H1 (cell line): ENCODE measurements at regions not wholly inside any gene's neighbourhood (a gene's known extent, or its start where the extent isn't known, plus 50 kb on each side); places are given as distances from the start of the nearest gene placed in this dataset.
"Not testable (repeated sequence)": the region's sequence is repeated elsewhere in the genome, so short reads cannot be mapped to it uniquely, and the experiment has no call there.

ENCODE experiments used
- CTCF ChIA-PET: fragments of 300-600 bp; sonication (Branson Sonifier 250); formaldehyde crosslinking; loops from one replicate; lab custom pipeline; 2021; ENCODE audit not compliant: partially characterized antibody; lab: Charles Lee
- POLR2A ChIA-PET: fragments of 300-600 bp; sonication (Branson Sonifier 250); formaldehyde crosslinking; loops from one replicate; lab custom pipeline; 2021; ENCODE audit warnings: inconsistent platforms; ENCODE audit not compliant: partially characterized antibody; lab: Charles Lee
- DNase-seq, 2 experiments: peaks; one replicate each; pipeline versions ENCODE4 v3.0.0 to v3.0.0-alpha.2; 2010 to 2022; ENCODE audit warnings: low spot score in 2 of 2, low read depth in 1 of 2, mixed read lengths in 1 of 2
- FAIRE-seq: peaks from 2 replicates; lab custom pipeline; 2011; peaks lifted over from hg19 to GRCh38; lab: Jason Lieb, UNC
- H2AFZ ChIP-seq: 2 replicates; pipeline ENCODE4 v1.8.1; 2012; ENCODE audit warnings: low read length, inconsistent platforms
- H2AK5ac ChIP-seq: 2 replicates; pipeline ENCODE4 v1.6.1; 2013; ENCODE audit warnings: low read depth, low read length
- H2BK120ac ChIP-seq: replicated peaks from 2 replicates; pipeline ENCODE3; 2013; ENCODE audit warnings: low read depth, low read length, inconsistent platforms
- H2BK12ac ChIP-seq: 2 replicates; pipeline ENCODE4 v1.6.1; 2013; ENCODE audit warnings: low read depth, low read length
- H2BK15ac ChIP-seq: 2 replicates; pipeline ENCODE4 v1.6.1; 2013; ENCODE audit warnings: low read length
- H2BK20ac ChIP-seq: 2 replicates; pipeline ENCODE4 v1.6.1; 2013; ENCODE audit warnings: low read length
- H2BK5ac ChIP-seq: 2 replicates; pipeline ENCODE4 v1.6.1; 2013; ENCODE audit warnings: low read depth, low read length
- H3K14ac ChIP-seq: 2 replicates; pipeline ENCODE4 v1.6.1; 2013; ENCODE audit warnings: inconsistent platforms; ENCODE audit not compliant: insufficient read length
- H3K18ac ChIP-seq: 2 replicates; pipeline ENCODE4 v1.6.1; 2013; ENCODE audit warnings: low read length; ENCODE audit errors: extremely low read depth
- H3K23ac ChIP-seq: 2 replicates; pipeline ENCODE4 v1.6.1; 2013; ENCODE audit warnings: inconsistent platforms; ENCODE audit not compliant: insufficient read length
- H3K23me2 ChIP-seq: 2 replicates; pipeline ENCODE4 v1.6.1; 2013; ENCODE audit warnings: low read depth, low read length
- H3K27ac ChIP-seq: 2 replicates; pipeline ENCODE4 v1.6.1; 2011; ENCODE audit warnings: low read depth, low read length, inconsistent platforms
- H3K27me3 ChIP-seq, 4 experiments: replicated peaks in 1 of 4; 1 replicate in 1 of 4; 2 replicates in 3 of 4; pipeline versions ENCODE4 v1.6.1 to v1.8.1; 2011 to 2013; ENCODE audit warnings: low read length in 3 of 4, mild to moderate bottlenecking in 3 of 4, inconsistent platforms in 2 of 4, mixed read lengths in 2 of 4, moderate library complexity in 1 of 4; ENCODE audit not compliant: control insufficient read depth in 3 of 4, insufficient read depth in 3 of 4; ENCODE audit errors: extremely low read depth in 1 of 4
- H3K36me3 ChIP-seq, 4 experiments: 2 replicates each; pipeline versions ENCODE4 v1.6.1 to v1.8.1; 2011 to 2013; ENCODE audit warnings: mild to moderate bottlenecking in 4 of 4, low read length in 3 of 4, moderate library complexity in 2 of 4, control low read depth in 1 of 4, inconsistent platforms in 1 of 4; ENCODE audit not compliant: insufficient read depth in 4 of 4, control insufficient read depth in 2 of 4
- H3K4ac ChIP-seq: replicated peaks from 2 replicates; pipeline ENCODE3; 2013; ENCODE audit warnings: low read length, low read depth, mixed read lengths, inconsistent platforms; ENCODE audit not compliant: insufficient read length
- H3K4me1 ChIP-seq, 4 experiments: replicated peaks in 1 of 4; 1 replicate in 1 of 4; 2 replicates in 3 of 4; pipeline versions ENCODE4 v1.6.1 to v1.8.1; 2011 to 2013; ENCODE audit warnings: low read length in 3 of 4, inconsistent platforms in 2 of 4, mixed read lengths in 1 of 4; ENCODE audit not compliant: insufficient read depth in 4 of 4, control insufficient read depth in 3 of 4
- H3K4me2 ChIP-seq, 2 experiments: 2 replicates each; pipeline versions ENCODE4 v1.6.1 to v1.8.1; 2011 to 2013; ENCODE audit warnings: low read depth in 2 of 2, low read length in 2 of 2, control low read depth in 1 of 2, inconsistent platforms in 1 of 2, mild to moderate bottlenecking in 1 of 2; ENCODE audit not compliant: insufficient read depth in 1 of 2
- H3K4me3 ChIP-seq, 4 experiments: fragments of 200-600, 300-600 bp in 1 of 4; sonication (generic), shearing (Covaris generic), sonication (Bioruptor Twin) in 1 of 4; 2 replicates each; pipeline versions ENCODE4 v1.5.1 to v1.8.1; 2011 to 2016; ENCODE audit warnings: low read length in 4 of 4, low read depth in 3 of 4, control low read depth in 2 of 4, inconsistent platforms in 2 of 4, mild to moderate bottlenecking in 2 of 4, mixed read lengths in 1 of 4, moderate library complexity in 1 of 4; ENCODE audit not compliant: insufficient read depth in 2 of 4; ENCODE audit errors: extremely low read depth in 1 of 4
- H3K56ac ChIP-seq: replicated peaks from 2 replicates; pipeline ENCODE3; 2013; ENCODE audit warnings: low read depth, mild to moderate bottlenecking, mixed read lengths, low read length, inconsistent platforms; ENCODE audit not compliant: insufficient read length
- H3K79me1 ChIP-seq: 2 replicates; pipeline ENCODE4 v1.6.1; 2013; ENCODE audit warnings: low read depth, low read length, control low read depth
- H3K79me2 ChIP-seq, 2 experiments: 2 replicates each; pipeline versions ENCODE4 v1.6.1 to v1.8.1; 2012 to 2013; ENCODE audit warnings: low read length in 2 of 2, mild to moderate bottlenecking in 2 of 2, inconsistent platforms in 1 of 2; ENCODE audit not compliant: insufficient read depth in 2 of 2, control insufficient read depth in 1 of 2
- H3K9ac ChIP-seq, 4 experiments: replicated peaks in 1 of 4; 1 replicate in 1 of 4; 2 replicates in 3 of 4; pipeline versions ENCODE4 v1.6.1 to v1.8.1; 2011 to 2013; ENCODE audit warnings: low read depth in 3 of 4, low read length in 3 of 4, control low read depth in 2 of 4, mild to moderate bottlenecking in 2 of 4, moderate library complexity in 2 of 4, inconsistent platforms in 1 of 4; ENCODE audit errors: extremely low read depth in 1 of 4
- H3K9me3 ChIP-seq, 2 experiments: 2 replicates each; pipeline versions ENCODE4 v1.6.1 to v1.8.1; 2012 to 2013; ENCODE audit warnings: mild to moderate bottlenecking in 2 of 2, moderate library complexity in 2 of 2, control low read depth in 1 of 2, inconsistent platforms in 1 of 2, low read depth in 1 of 2, low read length in 1 of 2, mixed read lengths in 1 of 2; ENCODE audit not compliant: insufficient read depth in 2 of 2
- H4K20me1 ChIP-seq, 2 experiments: replicated peaks in 1 of 2; 2 replicates each; pipeline versions ENCODE3 to v1.8.1; 2011 to 2013; ENCODE audit warnings: inconsistent platforms in 2 of 2, low read length in 2 of 2, mild to moderate bottlenecking in 1 of 2; ENCODE audit not compliant: insufficient read depth in 2 of 2, control insufficient read depth in 1 of 2
- H4K5ac ChIP-seq: 2 replicates; pipeline ENCODE4 v1.6.1; 2013; ENCODE audit warnings: low read length, low read depth, mixed read lengths, inconsistent platforms; ENCODE audit not compliant: insufficient read length
- H4K8ac ChIP-seq: 2 replicates; pipeline ENCODE4 v1.8.0; 2013; ENCODE audit warnings: mild to moderate bottlenecking, moderate library complexity, low read length, inconsistent platforms; ENCODE audit not compliant: insufficient read depth; ENCODE audit errors: extremely low read depth
- H4K91ac ChIP-seq: replicated peaks from 2 replicates; pipeline ENCODE3; 2013; ENCODE audit warnings: low read length, mixed read lengths, inconsistent platforms; ENCODE audit not compliant: insufficient read length
- CTCF ChIP-seq, 3 experiments: IDR thresholded peaks; 1 replicate in 2 of 3; 2 replicates in 1 of 3; pipeline versions ENCODE4 v1.5.1 to v1.6.1; 2011; ENCODE audit warnings: low read length in 3 of 3, mild to moderate bottlenecking in 3 of 3, inconsistent platforms in 2 of 3, low read depth in 1 of 3, moderate library complexity in 1 of 3; ENCODE audit not compliant: insufficient read depth in 1 of 3; ENCODE audit errors: control extremely low read depth in 1 of 3
- RAD21 ChIP-seq, 2 experiments: IDR thresholded peaks in 1 of 2; conservative IDR thresholded peaks in 1 of 2; 2 replicates each; pipeline ENCODE4 v1.6.1; 2011; ENCODE audit warnings: low read depth in 2 of 2, low read length in 2 of 2, improper control_type of control experiment in 1 of 2, inconsistent platforms in 1 of 2, mild to moderate bottlenecking in 1 of 2, moderate library complexity in 1 of 2
- RFX5 ChIP-seq: IDR thresholded peaks from 2 replicates; pipeline ENCODE4 v1.6.1; 2011; ENCODE audit warnings: low read depth, low read length, improper control_type of control experiment, borderline replicate concordance
- WGBS, 2 experiments: shearing (Covaris generic) in 1 of 2; methylation state at CpG; one replicate each; pipeline versions ENCODE4 v1.1.6 to v1.1.7; 2013 to 2015; ENCODE audit warnings: low lambda C conversion rate in 2 of 2, mixed read lengths in 2 of 2, inconsistent platforms in 1 of 2, low coverage in 1 of 2, missing lambda C conversion rate in 1 of 2; ENCODE audit not compliant: insufficient replicate concordance in 2 of 2, insufficient coverage in 1 of 2, insufficient read length in 1 of 2; ENCODE audit errors: extremely low coverage in 1 of 2, missing lambda C conversion rate in 1 of 2; 5-methylcytosine and 5-hydroxymethylcytosine counted together

DNA sequence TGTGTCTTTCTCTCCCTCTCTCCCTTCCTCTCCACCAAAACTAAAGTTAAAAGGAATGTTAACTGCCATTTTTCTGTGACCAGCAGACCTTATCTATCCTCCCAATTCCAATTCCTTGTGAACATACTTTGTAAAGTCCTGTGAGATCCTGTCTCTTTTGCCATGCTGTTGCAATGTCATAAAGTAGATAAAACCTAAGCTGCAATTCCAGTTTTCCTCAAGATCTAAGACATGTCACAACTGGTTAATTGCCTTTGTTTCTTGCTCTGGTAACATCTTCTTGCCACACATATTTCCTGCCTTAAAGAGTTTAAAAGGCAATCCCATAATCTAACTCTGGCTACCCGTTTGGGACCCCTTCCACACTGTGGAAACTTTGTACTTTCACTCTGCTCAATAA, 188.7 kb downstream of the PYDC2 start (continued):
- TF ChIP-seq CTCF (IDR thresholded peaks at IDR 0.05; ENCODE audit: control extremely low read depth in 1 of 3, insufficient read depth in 1 of 3, low read depth in 1 of 3, low read length in 3 of 3) (no peak), RAD21 (IDR thresholded peaks at IDR 0.05 in 1 of 2, conservative IDR thresholded peaks at IDR 0.05 in 1 of 2; ENCODE audit: low read depth in 2 of 2, low read length in 2 of 2) (no peak), RFX5 (no peak)
- TF ChIP-seq, all 59 proteins: peak for 0

DNA sequence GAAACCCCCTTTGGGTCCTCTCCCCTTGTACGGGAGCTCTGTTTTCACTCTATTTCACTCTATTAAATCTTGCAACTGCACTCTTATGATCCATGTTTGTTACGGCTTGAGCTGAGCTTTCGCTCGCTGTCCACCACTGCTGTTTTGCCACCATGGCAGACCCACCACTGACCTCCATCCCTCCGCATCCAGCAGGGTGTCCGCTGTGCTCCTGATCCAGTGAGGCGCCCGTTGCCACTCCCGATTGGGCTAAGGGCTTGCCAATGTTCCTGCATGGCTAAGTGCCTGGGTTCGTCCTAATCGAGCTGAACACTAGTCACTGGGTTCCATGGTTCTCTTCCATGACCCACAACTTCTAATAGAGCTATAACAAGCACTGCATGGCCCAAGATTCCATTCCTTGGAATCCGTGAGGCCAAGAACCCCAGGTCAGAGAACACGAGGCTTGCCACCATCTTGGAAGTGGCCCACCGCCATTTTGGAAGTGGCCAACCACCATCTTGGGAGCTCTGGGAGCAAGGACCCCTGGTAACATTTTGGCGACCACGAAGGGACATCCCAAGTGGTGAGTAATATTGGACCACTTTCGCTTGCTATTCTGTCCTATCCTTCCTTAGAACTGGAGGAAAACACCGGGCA, 197.9 kb downstream of the PYDC2 start:
- H3K14ac ChIP-seq, H3K4ac ChIP-seq, H2BK15ac ChIP-seq, FAIRE-seq, H3K27me3 ChIP-seq, POLR2A ChIA-PET, H4K91ac ChIP-seq, H2AK5ac ChIP-seq, H2AFZ ChIP-seq, H4K8ac ChIP-seq, H3K4me1 ChIP-seq, H3K23ac ChIP-seq, H4K20me1 ChIP-seq, H3K27ac ChIP-seq, H2BK120ac ChIP-seq, H3K36me3 ChIP-seq, H3K4me2 ChIP-seq, H2BK5ac ChIP-seq, H3K4me3 ChIP-seq, H3K56ac ChIP-seq, H2BK20ac ChIP-seq, H3K9ac ChIP-seq, H3K79me1 ChIP-seq, DNase-seq, H3K9me3 ChIP-seq, H3K18ac ChIP-seq, H4K5ac ChIP-seq, H3K23me2 ChIP-seq, H3K79me2 ChIP-seq: not testable (repeated sequence)
- peak overlapping the region; percentile 33; the same call in 1 of the 2 replicates for H2BK12ac ChIP-seq
- CTCF ChIA-PET, result interaction anchor here (0.6 kb wide), 1 partner anchor 685 kb away, joined by 3 read pairs; no protein-coding TSS in a partner anchor
- WGBS, 2 experiments, result 91% methylated on average over 18 of the region's 18 CpGs; no CpG with 5 or more reads in 1 of the 2 experiments
